ENCODE measurements at regions not wholly inside any gene's neighbourhood (a gene's known extent, or its start where the extent isn't known, plus 50 kb on each side); places are given as distances from the start of the nearest gene placed in this dataset.
A peak's percentile ranks its signal among the peaks of the same experiment; 100 is the strongest.

DNA sequence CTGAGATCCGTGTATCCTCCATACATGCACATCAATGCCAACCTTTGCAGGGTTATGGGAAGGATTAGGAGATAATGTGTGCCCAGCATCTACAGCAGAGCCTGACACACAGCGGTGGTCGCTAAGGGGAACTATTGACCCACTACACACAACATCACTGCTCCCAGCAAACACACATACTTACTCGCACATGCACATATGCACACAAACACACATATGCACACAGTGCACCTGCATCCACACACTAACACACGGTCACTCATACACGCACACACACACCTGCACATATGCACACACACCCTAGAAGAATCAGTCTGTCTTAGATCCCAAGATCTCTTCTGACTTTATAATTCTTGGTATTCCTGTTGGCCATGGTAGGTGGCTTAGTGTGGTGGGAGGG lies 118.3 kb downstream of the GYPC start:
- FAIRE-seq = no peak
- no peak for DNase-seq (ENCODE audit: low spot score)

DNA sequence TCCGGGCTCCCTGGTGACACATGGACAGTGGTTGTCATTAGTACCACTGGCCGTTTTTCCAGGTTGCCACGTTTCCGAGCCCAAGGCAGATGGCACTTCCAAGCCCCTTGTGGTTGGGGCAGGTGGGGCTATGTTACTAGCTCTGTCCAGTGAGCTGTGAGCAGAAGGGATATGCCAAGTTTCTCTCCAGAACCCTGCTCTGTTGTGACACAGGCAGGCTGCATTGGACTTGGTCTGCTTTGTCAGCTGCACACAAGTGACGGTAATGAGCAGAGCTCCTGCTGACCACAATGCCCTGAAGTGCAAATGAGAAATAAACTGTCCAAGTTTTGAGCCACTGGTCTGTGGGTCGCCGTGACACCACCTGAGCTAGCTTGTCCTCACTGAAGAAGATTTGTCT lies 118.8 kb downstream of the GYPC start:
- DNase-seq (ENCODE audit: low spot score) (no peak), FAIRE-seq (no peak)

DNA sequence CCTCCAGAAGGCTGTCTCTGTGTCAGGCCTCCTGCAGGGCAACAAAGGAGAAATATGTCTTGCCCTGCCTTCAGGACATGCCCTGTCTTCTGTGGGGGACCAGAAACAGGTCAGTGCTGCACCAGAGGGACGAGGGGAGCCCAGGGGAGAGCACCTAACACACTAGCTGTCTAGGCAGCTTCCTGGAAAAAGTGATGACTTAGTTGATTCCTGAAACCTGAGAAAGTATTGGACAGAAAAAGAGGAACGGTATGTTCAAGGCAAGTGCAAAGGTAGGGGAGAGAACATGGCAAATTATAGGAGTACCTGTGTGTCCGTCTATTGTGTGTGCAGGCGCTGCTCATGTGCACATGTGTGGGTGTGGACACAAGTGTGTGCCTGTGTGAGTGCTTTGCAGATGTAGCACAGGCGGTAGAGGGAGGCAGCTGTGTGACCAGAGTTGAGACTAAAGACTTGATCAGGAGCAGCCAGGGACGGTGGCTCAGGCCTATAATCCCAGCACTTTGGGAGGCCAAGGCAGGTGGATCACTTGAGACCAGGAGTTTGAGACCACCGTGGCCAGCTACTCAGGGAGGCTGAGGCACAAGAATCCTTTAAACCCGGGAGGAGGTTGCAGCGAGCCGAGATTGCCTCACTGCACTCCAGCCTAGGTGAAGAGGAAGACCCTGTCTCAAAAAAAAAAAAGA lies 119.5 kb downstream of the GYPC start:
- FAIRE-seq (no peak), DNase-seq (ENCODE audit: low spot score) (no peak)

DNA sequence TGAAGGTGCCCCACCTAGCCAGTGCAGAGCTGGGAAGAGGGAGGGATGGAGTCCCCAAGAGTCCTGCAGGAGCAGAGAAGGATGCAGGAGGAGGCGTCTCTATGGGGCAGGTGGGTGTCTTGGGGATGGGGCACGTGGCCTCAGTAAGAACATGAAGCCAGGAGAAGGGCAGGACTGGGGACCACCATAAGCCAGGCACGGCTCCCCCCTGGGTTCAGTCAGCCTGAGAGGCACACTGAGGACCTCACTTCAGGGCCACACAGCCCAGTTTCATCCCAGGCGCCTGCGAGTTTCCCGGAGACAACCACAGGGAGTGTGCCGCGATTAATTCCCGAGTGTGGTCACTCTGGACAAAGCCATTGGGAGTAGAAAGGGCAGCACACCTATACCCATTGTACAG lies 120.3 kb downstream of the GYPC start:
- FAIRE-seq = no peak
- DNase-seq (ENCODE audit: low spot score) = no peak

DNA sequence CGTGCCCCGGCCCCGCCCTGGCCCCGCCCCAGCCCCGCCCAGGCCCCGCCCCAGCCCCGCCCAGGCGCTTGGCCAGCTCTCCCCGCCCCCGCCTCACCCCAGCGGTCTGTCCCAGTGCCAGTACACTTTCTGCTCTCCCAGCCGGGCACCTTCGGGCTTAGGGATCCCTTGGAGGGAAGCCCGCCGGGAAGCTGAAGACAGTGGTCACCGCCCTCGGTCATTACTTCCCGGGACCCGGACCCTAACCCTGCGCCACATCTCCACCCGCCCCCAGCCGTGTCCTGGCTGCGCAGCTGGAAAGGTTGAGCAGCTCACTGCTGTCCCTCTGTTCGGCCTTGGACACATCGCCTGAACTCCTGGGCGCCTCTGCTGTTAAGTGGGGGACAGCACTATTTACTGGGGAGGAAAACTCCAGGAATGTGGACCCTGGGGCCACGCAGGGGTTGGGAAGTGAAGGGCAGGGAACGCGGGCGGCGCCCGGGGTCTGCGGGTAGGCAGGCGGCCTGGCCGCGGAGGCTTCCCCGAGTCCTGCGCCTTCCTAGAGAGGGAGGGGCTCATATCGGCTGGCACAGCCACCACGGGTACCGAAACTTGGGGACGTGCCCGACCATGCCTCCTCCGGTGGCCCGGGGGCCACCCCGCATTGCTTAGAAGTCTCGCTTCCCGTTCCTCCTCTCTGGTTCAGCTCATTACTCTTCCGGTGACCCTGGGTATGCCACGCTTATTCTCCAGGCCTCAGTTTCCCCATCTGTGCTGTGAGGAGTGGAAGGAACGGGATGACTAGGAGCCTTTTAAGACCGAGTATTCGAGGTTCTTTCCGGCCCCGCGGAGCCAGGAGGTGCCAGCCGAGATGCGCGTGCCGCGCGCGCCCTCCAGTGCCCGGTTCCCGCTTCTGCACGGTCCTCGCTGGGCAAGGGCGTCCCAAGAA lies 121.0 kb downstream of the GYPC start:
- no peak for FAIRE-seq
- DNase-seq (ENCODE audit: low spot score) = peak; percentile 21

DNA sequence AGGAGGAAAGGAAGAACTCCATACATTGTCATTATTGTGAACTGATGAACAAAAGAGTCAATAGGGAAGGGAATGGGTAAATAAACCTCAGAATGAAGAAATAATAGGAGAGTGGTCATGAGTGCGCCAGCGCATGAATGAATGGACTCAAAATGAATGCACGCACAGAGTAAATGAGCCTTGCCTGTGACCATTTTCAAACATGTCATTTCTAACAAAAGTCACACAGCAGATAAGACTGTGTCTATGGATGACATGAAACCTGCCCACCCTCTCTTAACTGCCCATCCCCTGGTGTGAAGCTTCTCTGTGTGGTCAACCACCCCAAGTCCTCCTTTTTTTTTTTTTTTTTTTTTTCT lies 121.1 kb upstream of the TEX51 start:
- DNase-seq (ENCODE audit: low spot score) = no peak
- no peak for FAIRE-seq

DNA sequence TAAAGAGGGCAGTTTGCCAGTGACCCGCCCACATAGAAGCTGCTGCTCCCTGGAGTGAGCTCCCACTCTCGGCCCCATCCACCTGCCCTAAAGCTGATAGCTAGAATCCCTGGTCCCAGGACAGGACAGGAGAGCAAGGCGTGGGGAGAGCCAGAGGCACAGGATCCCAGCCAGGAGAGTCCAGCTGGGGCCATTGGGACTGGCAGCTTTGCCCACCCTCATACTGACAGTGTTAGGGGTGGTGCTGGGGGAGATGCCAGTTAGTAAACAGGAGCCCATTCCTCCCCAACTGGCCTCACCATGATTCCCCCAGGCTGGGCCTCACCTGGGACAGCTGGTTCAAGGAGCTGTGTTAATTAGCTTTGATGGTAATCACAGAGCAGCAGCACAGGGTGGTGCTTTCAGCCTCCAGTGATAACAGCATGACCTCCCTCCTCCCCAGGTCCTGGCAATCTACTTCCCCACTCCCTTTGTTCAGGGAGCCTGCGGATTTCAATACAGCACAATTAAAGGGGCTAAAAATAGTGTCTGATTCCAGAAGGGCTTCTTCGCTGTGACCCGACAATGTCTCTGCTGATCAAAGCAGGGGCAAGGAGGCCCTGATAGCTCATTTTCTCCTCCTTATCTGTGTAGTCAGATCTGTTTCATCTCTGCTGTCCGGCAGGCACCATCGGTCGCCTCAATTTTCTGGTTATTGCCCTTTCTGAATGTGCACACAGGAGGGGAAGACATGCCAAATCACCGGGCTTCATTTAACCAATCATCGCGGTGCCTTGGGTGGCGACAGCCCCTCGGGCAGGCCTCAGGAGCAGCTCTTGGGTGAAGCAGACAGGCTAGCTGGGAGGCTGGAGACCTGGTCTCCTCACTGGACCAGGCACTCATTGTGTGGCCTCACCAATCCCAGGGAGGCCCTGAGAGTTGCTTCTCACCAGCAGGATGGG lies 119.9 kb upstream of the TEX51 start:
- no peak for FAIRE-seq
- no peak for DNase-seq (ENCODE audit: low spot score)

DNA sequence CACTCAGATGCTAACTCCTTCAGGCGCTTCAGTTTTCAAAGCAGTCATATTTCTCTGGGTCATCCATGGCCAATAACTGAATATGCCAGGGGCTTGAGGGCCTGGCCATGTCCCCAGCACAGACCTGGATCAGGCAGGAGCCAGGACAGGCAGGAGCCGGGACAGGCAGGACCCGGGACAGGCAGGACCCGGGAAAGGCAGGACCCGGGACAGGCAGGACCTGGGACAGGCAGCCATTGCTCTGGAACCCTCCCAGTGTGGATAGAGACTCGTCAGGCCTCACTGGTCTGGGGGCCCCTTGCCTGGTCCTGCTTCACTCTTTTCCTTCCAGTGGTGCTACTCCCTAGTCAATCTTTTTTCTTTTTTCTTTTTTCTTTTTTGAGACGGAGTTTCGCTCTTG lies 117.5 kb upstream of the TEX51 start:
- no peak for DNase-seq (ENCODE audit: low spot score)
- FAIRE-seq = no peak

DNA sequence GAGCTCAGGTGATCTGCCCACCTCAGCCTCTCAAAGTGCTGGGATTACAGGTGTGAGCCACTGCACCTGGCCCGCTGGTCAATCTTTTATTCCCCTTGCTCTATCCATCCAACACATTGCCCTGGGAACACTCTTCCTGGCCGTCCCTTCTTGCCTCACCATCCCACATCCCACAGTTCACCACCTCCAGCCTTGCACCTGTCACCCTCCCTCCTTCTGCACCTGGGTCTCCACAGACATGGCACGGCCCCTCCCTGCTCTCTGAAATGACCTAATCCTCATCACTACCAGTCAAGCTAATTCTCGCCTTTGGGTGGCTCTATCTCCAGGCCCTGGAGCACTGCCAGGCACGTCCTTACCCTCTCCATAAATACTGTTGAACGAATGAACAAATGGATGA lies 116.9 kb upstream of the TEX51 start:
- DNase-seq (ENCODE audit: low spot score) = no peak
- FAIRE-seq = no peak

DNA sequence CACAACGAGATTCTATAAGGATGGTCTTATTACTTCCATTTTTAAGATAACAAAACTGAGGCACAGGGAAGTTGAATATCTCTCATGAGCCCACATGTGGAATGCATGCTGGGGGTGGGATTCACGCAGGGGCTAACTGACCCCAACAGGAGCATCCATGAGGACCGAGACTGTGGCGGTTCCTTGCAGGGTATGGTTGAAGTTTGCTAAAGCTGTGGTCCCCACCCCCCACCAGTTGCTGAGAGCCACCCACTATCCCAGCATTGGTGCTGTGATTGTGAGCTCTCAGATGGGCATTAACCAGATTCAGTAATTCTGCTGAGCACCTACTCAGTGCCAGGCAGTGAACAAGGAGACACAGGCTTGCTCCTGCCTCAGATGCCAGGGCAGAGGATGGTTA lies 116.0 kb upstream of the TEX51 start:
- no peak for DNase-seq (ENCODE audit: low spot score)

DNA sequence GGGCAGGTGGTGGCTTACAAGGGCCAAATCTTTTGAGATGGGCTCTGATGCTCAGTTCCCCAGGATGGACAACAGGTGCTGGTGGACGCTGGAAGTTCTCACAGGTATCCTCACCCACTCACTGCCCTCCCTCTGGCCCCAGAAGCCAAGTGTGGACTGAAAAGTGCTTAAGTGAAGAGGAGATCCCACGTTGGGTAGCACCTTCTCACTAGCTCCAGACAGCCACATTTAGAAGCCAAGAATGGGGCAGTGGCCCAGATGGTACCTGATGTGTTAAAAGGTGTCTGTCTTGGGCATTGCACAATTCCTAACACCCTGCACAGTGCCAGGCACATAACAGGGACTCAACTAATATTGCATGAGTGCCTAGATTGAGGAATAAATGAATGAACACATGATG lies 115.3 kb upstream of the TEX51 start:
- DNase-seq (ENCODE audit: low spot score) (no peak), FAIRE-seq (no peak)

More for the DNA sequence above, 116.0 kb upstream of the TEX51 start:
- no peak for FAIRE-seq

DNA sequence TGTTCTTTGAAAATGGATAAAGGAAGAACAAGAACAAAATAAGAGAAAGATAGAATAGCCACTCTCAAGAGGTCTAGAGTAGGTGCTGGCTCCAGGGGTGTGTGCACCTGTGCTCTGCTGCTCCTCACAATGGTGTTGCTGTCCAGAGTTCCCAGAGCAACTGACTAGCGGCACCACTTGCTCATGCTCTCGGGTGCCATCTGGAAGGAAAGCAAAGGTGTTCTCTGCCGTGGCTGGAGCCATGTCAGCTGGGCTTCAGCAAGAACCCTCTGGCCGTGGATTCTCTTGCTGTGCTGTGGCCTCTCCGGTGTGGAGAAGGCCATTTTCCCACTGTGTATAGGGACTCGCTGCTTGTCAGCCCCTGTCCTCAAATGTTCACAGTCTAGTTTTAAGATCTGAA lies 114.6 kb upstream of the TEX51 start:
- no peak for DNase-seq (ENCODE audit: low spot score)
- no peak for FAIRE-seq

DNA sequence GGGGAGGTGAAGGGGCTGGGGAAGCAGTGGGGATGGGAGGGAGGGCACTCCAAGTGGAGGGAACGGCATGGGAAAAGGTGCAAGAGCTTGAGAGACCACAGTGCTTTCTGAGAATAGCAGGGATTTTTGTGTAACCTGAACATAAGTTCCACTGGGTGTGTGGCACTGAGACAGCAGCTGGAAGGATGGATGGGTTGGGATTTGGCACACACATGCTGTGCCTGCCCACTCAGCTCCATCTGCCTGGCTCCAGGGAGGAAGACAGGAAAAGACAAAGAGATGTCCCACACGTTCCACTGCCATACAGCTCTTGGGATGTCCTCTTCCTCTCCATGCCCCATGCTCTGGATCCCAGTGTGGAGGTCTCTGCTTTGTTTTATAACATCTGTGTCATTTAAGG lies 114.1 kb upstream of the TEX51 start:
- no peak for DNase-seq (ENCODE audit: low spot score)
- no peak for FAIRE-seq

DNA sequence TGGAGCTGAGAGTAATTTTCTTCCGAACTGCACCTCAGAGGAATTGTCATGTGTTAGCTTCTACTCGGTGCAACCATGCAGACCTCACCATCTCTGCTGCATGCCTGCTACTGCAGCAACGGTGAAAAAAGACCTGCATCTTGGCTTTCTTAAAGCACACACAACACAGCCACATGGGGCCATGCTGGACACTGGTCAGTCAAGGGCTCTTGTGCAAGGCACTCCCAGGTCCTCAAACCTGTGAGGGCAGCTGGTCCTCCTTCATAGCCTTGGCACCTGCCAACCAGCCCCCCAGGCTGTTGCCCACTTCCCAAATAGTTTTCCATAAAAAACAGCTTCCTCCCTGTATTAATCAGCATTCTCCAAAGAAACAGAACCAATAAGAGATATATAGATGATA lies 113.5 kb upstream of the TEX51 start:
- FAIRE-seq (no peak), DNase-seq (ENCODE audit: low spot score) (no peak)

DNA sequence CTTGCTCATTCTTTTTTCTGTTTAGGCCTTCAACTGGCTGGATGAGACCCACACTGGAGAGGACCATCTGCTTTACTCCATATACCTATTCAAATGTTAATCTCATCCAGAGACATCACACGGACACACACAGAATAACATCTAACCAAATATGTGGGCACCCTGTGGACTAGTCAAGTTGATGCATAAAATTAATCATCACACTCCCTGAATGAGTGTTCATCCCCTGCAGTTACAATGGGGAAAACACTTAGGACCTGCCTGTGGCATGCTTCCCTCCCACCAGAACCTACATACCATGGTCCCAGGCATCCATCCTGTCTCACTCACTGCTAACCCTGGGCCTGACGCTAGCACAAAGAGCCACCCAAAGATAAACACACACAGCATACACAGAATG lies 112.8 kb upstream of the TEX51 start:
- FAIRE-seq = no peak

DNA sequence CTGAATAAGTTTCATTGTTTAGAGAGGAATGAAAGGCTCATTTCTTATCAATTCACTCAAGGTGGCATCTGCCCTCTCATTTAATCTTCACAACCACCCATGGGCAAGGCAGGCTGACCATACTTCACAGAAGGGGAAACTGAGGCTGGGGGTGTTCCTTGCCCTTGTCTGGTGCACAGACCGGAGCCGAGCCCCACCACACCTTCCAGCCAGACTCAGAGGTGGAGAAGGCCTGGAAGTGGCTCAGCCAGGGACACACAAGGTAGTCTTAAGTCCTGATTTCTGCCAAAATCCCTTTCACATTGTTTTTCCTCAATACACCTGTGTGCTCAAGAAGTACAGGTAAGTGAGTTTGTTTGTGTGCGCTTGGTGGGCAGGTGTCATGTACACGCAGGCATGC lies 111.9 kb upstream of the TEX51 start:
- FAIRE-seq (no peak), DNase-seq (ENCODE audit: low spot score) (no peak)

More for the DNA sequence above, 112.8 kb upstream of the TEX51 start:
- no peak for DNase-seq (ENCODE audit: low spot score)

DNA sequence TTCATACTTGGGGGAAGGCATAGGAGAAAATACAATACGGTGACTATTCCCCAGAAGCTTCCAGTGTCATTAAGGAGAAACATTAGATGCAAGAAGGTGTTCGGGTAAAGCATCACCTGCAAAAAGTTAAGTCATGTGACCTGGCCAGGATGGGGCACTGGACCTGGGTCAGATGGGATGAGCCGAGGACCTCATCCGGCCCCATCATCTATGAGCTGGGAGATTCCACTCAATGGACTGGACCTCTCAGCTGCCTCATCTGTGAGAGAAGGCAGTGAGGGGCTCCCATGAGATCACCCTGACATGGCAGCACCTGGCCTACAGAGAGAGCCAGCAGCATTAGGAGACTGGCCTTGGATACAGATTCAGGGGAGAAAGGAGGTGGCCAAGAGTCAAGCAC lies 111.4 kb upstream of the TEX51 start:
- no peak for FAIRE-seq
- DNase-seq (ENCODE audit: low spot score) = no peak

DNA sequence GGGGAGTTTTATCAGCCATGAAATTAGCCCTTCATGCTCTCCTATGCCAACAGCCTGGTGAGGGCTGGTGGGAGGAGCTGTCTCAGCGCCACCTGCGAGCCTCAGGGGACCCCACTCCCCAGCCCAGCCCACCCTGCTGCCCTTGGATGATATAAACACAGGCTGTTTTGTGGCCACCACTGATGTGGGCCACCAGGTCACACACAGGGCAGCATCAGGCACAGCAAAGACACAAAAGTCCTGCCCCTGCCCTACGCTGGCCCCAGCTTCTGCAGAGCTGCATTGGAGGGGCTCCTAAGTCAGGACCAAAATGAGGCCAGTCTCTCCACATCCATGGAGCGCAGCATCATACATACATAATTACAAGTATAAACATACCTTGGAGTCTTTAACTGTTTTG lies 110.6 kb upstream of the TEX51 start:
- no peak for FAIRE-seq
- no peak for DNase-seq (ENCODE audit: low spot score)

DNA sequence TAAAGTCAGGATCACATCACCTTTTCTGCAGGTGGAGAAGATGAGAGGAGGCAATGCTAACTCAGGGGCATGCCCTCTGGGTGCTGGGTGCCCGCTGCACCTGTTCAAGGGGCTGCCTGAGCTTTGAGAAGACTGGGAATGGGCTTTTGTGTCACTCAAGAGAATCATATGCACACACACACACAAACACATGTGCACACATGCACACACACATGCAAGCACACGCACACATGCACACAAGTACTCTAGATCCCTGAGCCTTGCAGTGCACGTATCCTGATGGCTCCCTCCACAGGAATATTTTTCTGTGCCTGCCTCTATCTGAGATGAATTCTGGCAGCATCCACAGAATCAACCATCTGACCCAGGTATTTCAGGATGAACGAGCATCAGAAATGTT lies 110.0 kb upstream of the TEX51 start:
- DNase-seq (ENCODE audit: low spot score) (no peak), FAIRE-seq (no peak)

DNA sequence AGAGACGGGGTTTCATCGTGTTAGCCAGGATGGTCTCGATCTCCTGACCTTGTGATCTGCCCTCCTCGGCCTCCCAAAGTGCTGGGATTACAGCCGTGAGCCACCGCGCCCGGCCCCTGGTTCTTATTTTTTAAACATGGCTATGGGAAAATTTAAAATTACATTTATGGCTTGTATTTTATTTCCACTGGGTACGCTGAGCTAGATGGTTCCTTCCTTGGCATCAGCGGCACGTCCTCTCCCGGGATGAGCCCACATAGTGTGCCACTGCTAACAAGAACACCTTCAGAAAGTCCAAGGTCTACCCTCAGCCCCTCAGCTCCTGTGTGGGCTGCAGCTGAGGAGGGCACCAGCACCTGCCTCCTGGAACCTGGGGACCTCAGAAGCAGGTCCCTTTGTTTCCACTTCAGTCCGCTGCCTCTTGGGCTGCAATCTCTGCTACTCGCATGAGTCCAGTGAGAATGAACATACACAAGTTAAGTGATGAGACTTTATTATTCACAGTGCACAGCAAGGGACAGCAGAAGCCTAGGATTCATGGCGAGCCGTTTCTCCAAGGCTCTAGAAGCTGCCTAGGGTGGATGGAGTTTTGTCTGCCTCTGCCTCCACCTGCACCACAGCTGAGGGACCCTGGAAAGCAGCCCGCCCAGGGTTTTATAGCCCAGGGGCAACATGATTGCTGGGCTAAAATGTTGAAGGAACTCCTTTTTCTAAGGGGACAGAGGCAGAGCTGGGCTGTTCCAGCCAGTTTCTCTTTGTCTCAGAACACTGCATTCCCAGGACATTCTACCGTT lies 107.5 kb upstream of the TEX51 start:
- FAIRE-seq (no peak), DNase-seq (ENCODE audit: low spot score) (no peak)

DNA sequence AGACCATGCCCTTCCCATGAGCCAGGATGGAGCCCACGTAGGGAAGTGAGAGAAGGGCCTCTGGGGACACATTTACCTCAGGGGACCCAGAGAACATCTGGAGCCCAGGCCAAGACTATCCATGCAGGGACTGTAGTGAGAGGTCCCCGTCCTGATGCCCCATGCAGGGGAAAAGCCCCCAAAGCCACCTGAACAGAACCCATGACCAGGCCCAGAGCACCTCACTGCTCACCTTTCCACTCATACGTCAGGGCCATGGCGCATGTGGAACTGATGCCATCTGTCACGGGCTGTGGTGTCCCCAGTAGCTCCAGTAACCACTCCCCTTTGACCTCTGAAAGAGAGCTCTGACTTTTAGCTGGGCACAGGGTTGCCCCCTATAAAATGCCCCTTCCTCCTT lies 106.5 kb upstream of the TEX51 start:
- FAIRE-seq = no peak
- DNase-seq (ENCODE audit: low spot score) = no peak
